ENCODE measurements at regions not wholly inside any gene's neighbourhood (a gene's known extent, or its start where the extent isn't known, plus 50 kb on each side); places are given as distances from the start of the nearest gene placed in this dataset.
"Not testable (repeated sequence)": the region's sequence is repeated elsewhere in the genome, so short reads cannot be mapped to it uniquely, and the experiment has no call there.

DNA sequence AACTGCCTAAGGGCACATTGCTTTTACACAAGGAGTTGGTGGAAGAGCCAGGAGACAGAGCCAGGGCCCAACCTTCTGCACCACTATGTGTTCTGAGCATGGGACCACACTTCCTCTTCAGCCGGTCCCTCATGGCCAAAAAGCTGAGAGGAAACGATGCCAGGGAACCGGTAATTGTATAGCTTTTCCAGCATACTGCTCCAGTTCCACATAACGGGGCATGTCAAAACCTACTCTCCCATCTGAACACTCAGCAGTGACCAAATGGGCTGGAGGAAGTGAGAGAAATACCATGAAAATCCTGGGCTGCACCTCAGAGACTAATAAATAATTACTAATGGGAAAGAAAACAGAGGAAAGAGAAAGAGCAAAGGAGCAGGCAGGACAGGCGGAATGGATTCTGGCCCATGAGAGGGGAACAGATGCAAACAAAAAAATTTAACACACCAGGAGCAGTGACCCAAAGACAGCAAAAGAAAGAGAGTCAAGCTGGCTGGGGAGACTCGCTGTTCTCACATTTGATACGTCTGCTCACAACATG is 52.0 kb upstream of the BMP2 start:
- DNase-seq (ENCODE audit: insufficient read length, low spot score) = no peak
- no peak for FAIRE-seq

DNA sequence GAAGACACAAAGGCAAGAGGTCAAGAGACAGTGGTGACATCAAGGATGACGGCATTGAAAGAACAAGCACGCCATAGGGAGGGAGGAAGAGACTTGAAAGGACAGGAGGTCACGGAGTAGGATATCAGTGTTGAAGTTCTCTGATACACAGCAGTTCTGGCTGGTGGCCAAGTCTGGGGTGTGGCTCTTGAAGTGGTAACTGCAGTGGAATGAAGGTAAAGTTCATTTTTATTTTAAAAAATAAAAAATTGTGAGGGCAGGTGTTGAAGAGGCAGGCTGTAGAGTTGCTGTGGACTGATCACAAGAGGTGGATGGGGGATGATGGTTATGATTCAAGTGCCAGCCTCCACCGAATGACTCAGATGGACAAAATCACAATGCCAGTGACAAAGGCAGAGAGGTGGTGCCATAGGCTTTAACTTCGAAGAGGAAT is 53.2 kb upstream of the BMP2 start:
- FAIRE-seq (no peak), DNase-seq (ENCODE audit: insufficient read length, low spot score) (no peak)

DNA sequence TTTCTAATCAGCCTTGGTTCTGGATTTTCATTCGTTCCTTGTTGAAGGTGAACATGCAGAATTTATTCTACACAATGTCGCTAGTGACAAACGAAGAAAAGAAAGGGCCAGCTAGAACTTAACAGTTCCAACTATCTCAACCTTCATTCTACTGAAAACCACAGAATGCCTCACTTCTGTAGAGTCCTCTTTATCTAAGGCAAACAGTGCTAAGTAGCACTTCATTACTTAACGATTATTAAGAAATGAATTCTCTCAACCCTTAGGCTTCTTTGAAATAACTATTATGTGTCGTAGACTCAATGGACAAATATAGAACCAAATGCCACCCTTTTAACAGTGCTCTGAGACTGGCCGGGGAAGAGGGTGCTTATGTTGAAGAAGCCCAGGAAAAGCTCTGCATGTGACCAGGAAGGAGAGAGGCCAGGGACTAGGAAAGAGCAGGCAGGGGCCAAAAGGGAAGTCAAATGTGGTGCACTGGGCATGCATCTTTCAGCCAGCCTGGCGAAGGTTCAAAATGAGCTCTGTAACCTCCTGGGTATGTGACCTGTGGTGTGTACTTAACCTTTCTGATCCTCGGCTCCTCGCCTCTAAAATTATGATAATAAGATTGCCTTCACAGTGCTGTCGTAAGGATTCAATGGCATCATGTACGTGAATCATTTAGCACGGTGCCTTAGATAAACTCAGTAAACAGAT is 55.4 kb upstream of the BMP2 start:
- DNase-seq (ENCODE audit: insufficient read length, low spot score) (no peak), FAIRE-seq (no peak)

DNA sequence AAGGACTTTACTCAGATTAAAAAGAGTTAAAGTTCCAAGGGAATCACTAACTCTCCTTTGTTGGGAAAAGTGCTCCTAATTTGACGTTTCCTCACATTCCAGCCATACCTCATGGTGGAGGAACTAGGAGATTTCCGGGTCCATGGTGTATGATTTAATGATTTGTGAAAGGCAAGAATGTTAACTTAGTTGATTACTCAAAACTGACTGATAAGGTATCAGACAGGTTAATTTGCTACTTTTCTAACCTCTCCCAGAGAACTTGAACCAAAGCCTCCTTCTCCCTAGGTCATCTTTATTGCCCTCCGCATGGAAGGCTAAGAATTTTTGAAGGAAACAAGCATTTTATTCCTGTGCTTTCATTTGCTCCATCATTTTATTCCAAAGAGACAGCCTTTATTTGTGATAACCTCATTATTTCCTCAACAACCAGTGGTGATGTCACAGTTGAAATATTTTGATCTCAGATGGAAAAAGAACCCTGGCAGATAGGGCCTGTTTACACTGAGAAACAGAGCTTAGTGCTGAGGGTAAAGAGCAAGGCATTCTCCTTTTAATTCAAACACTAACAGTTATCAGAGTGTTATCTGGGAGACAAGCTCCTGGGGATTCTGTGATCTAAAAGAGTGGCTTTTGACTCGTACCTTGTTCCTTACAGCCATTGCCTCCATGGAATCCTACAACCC is 57.4 kb upstream of the BMP2 start:
- no peak for FAIRE-seq
- DNase-seq (ENCODE audit: insufficient read length, low spot score) = no peak

DNA sequence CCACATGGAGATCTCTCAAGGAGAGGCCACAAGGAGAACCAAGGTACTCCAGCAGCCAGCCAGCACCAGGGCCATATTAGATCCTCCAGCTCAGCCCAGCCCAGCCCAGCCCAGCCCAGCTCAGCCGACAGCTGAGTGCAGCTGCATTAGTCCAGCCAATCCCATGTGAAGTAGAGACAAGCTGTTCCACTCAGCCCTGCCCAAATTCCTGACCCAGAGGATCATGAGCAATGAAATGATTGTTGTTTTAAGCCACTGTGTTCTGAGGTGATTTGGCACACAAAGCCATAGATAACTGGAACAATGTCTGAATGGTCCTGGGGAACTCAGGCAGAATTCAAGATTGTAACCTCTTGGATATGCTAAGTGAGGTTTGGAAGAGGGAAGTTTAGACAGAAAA is 59.5 kb upstream of the BMP2 start:
- no peak for FAIRE-seq
- DNase-seq (ENCODE audit: insufficient read length, low spot score) = no peak

DNA sequence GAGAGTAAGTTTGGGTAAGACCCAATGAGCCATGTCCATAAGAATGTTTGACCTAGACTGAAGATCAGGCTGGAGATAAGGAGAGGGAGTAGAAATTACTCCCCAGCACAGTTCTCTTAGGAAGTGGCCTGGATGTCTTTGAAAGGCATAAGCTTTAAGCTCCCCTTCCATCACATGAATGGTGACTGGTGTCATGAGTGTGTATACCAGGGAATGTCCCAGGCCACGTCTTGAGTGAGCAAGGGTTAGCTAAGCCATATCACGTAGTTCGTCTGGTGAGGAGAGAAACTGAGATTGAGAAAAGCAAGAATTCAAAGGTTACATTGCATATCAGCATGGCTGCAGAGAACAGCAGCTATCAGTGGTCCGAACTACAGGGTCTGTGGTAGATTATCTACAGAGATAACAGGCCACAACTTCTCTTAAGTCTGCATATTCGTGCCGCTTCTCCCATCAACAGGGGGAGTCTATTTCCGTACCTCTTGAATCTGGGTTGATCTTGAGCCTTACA is 60.1 kb upstream of the BMP2 start:
- no peak for DNase-seq (ENCODE audit: insufficient read length, low spot score)
- FAIRE-seq = no peak

GRCh38 chr20:6705926-6706548 is 61.4 kb upstream of the BMP2 start:
- DNase-seq (ENCODE audit: insufficient read length, low spot score) = no peak
- no peak for FAIRE-seq

DNA sequence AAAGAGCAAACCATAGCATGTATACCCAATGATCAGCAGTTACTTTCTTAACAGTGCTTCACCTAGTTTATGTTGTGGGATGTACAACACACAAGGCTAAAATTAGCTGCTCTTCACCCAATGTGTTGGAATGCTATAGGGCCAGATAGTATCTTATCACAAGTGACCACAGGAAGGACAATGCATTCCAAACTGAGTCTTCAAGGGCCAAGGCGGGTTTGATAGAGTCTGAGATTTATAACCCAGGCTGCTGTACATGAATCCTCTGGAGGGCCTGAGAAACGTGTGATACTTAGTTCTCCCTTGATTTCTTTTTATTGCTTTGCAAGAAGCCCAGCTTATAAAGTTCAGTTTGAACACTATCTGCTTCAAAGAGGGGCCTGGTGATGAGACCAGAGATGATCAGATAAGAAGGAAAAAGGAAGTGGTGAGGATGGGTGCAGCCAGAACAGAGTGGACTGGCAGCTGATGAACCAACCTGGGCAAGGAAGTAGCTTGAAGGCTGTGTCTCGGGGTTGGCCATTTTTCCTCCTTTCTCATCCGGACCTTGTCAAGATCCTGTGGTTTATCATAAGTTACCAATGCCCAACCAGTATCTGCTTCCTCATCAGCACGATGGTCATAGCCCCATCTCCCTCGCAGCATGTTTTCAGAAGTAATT is 62.2 kb upstream of the BMP2 start:
- no peak for FAIRE-seq
- no peak for DNase-seq (ENCODE audit: insufficient read length, low spot score)

DNA sequence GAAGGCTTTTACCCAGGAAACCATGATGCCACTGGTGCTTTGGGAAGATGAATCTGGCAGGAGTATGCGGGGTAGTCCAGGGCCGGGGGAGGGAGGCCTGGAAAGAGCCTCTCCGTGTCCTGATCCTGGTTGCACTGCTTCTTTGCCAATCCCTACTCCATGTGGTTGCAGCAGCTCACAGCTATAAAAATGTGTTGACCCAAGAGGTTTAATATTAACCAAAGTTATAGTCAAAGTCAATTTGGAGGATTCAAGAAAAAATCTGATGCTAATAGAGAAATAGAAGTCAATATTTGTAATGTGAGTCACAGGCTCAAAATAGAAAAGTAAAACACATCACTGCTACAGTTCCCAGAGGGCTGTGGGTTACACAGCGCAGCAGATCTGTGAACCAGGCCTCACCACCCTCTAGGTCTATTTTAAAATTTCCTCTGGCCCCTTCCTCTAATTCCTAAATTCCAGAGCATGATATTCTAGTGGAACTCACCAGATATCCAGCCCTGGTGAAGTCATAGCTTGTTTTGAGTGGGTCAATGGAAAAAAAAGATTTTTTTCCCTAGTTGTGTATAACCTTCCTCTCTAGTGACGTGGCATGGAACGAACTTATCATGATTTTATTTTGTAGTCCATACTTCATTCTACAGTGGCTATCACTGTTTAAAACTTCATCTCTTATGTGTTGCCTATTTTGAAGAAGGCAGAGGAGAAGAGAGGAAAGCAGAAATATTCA is 63.2 kb upstream of the BMP2 start:
- DNase-seq (ENCODE audit: insufficient read length, low spot score) (no peak), FAIRE-seq (no peak)

DNA sequence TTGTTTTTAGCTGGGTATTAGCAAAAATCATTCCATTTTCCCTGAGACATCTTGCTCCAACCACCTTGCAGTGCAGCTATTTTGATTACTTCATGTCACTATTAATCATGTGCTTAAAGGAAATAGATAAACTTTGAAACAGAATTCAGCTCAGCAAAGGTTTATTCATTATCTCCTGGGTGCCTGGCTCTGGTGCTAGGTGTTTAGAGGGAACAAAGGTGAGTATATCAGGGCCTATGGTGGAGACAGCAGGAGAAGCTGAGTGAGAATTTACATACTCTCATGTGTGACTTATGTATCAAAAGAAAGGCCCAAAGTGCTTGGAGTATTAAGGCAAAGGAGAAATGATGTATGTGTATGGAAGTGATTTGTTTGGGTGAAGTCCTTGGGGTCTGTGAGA is 63.8 kb upstream of the BMP2 start:
- DNase-seq (ENCODE audit: insufficient read length, low spot score) (no peak), FAIRE-seq (no peak)

DNA sequence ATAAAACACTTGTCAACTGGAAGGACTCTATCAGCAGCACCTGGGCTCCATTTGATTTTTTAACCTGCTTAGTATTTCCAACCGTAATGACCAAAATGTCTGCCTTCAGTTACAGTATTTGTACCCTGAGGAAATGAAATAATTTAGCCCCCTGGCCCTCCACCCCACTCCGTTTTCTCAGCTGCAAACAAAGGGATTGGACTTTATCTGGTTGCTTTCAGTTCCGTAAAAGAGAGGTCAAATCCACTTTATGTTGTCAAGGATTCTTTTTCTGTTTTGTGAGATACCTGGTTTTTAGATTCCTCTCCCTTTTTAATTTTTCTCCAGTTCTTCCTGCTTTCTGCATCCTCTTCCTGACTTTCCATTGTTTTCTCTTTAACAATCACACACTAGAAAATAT is 64.4 kb upstream of the BMP2 start:
- FAIRE-seq (no peak), DNase-seq (ENCODE audit: insufficient read length, low spot score) (no peak)

GRCh38 chr20:6702144-6702543 is 65.3 kb upstream of the BMP2 start:
- FAIRE-seq (no peak), DNase-seq (ENCODE audit: insufficient read length, low spot score) (no peak)

GRCh38 chr20:6700563-6701329 is 66.7 kb upstream of the BMP2 start:
- DNase-seq (ENCODE audit: insufficient read length, low spot score) (no peak), FAIRE-seq (no peak)

GRCh38 chr20:6699921-6700562 is 67.4 kb upstream of the BMP2 start:
- no peak for DNase-seq (ENCODE audit: insufficient read length, low spot score)
- FAIRE-seq = no peak

- FAIRE-seq = no peak
- no peak for DNase-seq (ENCODE audit: insufficient read length, low spot score)
Observed at GRCh38 chr20:6698723-6699122, 68.8 kb upstream of the BMP2 start.

DNA sequence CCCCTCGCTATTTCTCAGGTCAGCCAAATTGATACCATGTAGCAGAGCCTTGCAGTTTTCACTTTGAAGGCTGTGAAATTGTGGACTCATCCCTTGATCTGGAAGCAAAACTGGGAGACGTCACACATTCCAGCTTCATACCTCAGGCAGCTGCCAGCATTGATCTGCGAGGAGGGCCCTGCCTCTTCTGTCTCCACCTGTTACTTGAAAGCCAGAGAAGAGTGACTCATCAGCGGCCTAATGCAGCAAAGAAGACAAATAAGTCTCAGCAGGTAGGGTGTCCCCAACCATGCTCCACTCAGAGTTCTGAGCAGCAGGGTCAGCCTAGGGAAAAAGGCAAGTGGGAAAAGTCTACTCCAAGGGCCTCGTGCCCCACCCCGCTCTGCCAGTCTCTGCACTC is 69.4 kb upstream of the BMP2 start:
- DNase-seq (ENCODE audit: insufficient read length, low spot score) (no peak), FAIRE-seq (no peak)

GRCh38 chr20:6697228-6697972 is 70.1 kb upstream of the BMP2 start:
- FAIRE-seq = no peak
- no peak for DNase-seq (ENCODE audit: insufficient read length, low spot score)

DNA sequence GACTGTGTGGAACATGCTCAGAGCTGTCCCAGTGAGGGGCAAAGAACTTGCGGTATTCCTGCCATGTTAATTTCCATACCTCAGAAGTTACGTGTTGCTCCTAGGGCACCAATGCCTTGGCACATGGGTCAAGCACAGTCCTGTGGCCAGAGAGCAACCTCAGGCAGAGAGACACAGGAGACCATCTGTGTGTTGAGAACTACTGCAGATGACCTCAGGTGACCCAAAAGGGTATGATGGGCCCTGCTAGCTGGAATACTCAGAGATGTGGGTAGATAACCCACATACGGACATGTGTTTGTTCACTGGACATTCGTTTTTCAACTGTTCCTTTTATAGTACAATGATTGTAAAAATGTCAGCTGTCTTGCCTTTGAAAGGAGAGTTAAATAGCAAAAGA is 71.5 kb upstream of the BMP2 start:
- FAIRE-seq (no peak), DNase-seq (ENCODE audit: insufficient read length, low spot score) (no peak)

GRCh38 chr20:6693808-6694198 is 73.7 kb upstream of the BMP2 start:
- not testable (repeated sequence) for FAIRE-seq; DNase-seq (ENCODE audit: insufficient read length, low spot score)

Measured in HTR-8/SVneo (cell line).